GM18520 (cell line): ENCODE measurements at regions not wholly inside any gene's neighbourhood (a gene's known extent, or its start where the extent isn't known, plus 50 kb on each side); places are given as distances from the start of the nearest gene placed in this dataset.
"Not testable (repeated sequence)": the region's sequence is repeated elsewhere in the genome, so short reads cannot be mapped to it uniquely, and the experiment has no call there.

Source experiments
- ATAC-seq: cut with Tn5 transposase; IDR thresholded peaks from one replicate; pipeline ENCODE4 v1.9.1; 2021; ENCODE audit not compliant: unreplicated experiment

DNA sequence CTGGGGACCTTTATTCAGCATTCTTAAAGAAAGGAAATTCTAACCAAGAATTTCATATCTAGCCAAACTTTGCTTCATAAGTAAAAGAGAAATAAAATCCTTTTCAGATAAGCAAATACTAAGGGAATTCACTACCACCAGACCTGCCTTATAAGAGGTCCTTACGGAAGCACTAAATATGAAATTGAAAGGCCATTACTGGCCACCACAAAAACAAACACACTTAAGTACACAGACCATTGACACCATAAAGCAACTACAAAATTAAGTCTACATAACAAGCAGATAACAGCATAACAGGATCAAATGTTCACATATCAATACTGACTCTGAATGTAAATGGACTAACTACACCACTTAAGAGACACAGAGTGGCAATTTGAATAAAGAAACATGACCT lies 361.4 kb upstream of the POU5F2 start:
- no peak for ATAC-seq

- ATAC-seq, result not testable (repeated sequence)
Observed at GRCh38 chr5:94097384-94097783, 356.0 kb upstream of the POU5F2 start.

DNA sequence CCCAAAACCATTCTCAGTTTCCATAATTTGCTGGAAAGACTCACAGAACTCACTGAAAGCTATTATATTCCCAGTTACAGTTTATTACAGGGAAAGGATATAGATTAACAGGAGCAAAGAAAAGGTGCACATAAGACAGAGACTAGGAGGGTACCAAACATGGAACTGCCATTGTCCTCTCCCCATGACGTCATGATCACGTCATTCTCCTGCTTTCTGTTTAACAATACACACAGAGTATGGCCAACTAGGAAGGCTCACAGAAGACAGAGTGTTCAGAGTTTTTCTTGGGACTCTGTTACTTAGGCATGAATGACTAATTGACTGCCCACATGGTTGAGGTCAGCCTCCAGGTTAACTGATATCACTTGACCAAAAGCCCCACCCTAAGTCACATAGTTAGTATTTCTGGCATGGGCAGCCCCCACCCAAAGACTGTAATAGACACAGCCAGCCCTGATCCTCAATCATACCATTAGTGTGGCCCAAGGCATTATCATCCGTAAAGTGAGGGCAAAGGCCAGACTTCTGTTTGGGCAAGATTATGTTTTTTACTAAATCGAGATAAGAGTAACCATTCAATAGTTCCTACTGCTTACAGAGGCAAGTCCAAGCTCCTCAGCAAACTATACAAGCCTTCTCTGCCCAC lies 353.5 kb upstream of the POU5F2 start:
- ATAC-seq, result no peak

- ATAC-seq, result no peak
Observed at GRCh38 chr5:94093300-94093699, 351.9 kb upstream of the POU5F2 start.

- not testable (repeated sequence) for ATAC-seq
Observed at GRCh38 chr5:94086635-94087034, 345.2 kb upstream of the POU5F2 start.

- ATAC-seq, result no peak
Observed at GRCh38 chr5:94086194-94086593, 344.8 kb upstream of the POU5F2 start.

- no peak for ATAC-seq
Observed at GRCh38 chr5:94082405-94082804, 341.0 kb upstream of the POU5F2 start.

- no peak for ATAC-seq
Observed at GRCh38 chr5:94081088-94081487, 339.7 kb upstream of the POU5F2 start.

GRCh38 chr5:94080390-94080789 lies 339.0 kb upstream of the POU5F2 start:
- ATAC-seq, result no peak

DNA sequence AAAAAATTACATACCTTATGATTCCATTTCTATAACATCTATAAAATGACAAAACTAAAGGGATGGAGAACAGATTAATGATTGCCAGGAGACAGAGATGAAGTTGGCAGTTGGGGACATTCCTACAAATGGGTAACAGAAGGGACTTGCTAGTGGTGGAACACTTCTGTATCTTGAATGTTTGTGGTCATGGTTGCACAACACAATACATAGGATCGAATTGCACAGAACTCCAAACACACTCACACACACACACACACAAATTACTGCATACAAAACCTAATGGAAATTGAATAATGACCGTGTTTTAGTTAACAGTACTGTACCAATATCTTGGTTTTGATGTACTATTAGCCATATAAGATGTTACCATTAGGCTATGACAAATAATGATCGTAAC lies 330.7 kb upstream of the POU5F2 start:
- ATAC-seq, result no peak

- ATAC-seq, result no peak
Observed at GRCh38 chr5:94066437-94067207, 325.2 kb upstream of the POU5F2 start.

DNA sequence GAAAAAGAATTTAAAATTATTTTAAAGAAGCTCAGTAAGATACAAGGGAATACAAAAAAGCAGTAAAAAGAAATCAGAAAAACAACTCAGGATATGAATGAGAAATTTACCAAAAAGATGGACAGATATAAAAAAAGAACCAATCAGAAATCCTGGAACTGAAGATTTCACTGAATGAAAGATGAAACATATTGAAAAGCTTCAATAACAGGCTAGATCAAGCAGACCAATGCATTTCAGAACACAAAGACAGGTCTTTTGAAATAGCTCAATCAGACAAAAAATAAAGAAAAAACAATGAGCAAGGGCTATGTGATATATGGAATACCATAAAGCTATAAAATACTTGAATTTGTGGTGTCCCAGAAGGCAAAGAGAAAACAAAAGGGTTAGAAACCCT lies 322.6 kb upstream of the POU5F2 start:
- ATAC-seq, result no peak

GRCh38 chr5:94057655-94058054 lies 316.3 kb upstream of the POU5F2 start:
- ATAC-seq, result no peak

GRCh38 chr5:94057217-94057616 lies 315.8 kb upstream of the POU5F2 start:
- ATAC-seq, result no peak

- ATAC-seq, result peak; percentile 42
Observed at GRCh38 chr5:94049307-94049922, 308.0 kb upstream of the POU5F2 start.

- ATAC-seq, result no peak
Observed at GRCh38 chr5:94045839-94046782, 304.7 kb upstream of the POU5F2 start.

GRCh38 chr5:94043311-94043710 lies 301.9 kb upstream of the POU5F2 start:
- ATAC-seq, result no peak

DNA sequence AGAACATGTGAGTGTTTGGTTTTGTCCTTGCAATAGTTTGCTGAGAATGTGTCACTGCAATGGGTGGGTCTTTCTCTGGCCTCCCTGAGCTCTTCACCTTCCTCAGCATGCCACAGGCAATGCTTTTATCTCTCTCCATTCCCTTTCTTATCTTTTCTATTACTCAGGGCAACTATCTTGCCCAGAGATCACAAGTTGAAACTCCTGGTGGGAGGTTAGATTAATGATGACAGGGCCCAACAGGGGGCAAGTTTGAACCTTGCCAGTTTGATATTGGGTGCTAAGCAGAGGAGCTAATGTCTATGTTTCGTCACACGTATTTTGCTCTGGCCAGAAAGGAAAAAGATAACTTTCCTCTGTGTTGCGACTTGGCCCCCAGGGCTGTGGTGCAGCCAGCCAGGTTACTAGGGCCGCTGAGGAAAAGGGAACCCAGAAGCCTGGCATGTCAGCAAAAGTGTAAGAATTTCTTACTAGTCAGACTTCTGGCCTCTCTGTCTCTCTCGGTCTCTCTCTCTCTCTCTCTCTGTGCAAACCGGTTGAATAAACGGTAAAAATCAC lies 299.3 kb upstream of the POU5F2 start:
- no peak for ATAC-seq

DNA sequence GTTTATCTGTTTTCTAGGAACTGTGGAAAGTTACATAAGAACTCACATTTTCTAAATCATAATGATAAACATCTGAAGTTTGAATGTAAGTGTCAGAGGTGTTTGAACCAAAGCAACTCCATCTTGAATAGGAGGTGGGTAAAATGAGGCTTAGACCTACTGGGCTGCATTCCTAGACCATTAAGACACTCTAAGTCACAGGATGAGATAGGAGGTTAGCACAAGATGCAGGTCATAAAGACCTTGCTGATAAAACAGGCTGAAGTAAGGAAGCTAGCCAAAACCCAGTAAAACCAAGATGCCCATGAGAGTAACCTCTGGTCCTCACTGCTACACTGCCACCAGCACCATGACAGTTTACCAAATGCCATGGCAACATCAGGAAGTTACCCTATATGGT lies 297.7 kb upstream of the POU5F2 start:
- no peak for ATAC-seq

DNA sequence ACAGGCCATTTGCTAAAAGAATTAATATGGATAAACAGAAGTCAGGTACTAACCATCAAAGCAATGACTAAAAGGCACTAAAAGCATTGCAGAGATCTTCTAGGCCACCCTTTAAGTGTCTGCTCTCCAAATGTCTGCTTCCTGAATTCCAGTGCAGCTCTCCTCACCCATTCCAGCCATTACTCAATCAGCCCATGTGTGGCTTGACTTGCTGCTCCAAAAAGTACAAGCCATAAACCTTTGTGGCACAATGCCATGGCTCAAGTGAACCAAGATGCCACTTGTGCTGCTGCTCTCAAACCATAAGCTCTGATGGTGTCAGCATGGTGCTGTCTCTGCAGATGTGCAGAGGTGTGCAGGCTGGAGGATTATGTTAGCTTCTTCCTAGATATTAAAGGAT lies 290.2 kb upstream of the POU5F2 start:
- ATAC-seq, result no peak

DNA sequence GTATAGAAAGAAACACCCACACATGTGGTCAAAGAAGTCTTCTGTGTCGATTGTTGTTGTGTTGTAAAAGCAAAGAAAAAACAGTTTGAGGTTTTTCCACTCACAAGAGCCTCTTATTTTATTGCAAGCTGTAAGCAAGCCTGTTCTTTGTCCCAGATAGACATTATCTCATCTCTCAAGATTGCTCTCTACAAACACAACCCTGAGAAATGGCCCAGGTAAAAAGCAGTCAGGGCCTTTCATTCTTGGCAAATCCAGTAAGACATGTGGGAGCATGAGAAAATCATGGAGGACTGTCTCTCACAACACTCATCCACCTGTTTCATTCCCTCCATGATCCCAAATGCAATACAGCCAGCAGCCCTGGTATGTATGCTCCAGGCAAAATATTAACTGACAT lies 286.6 kb upstream of the POU5F2 start:
- ATAC-seq, result no peak
